Type B pancreatic cell (in vitro differentiated cells): ENCODE measurements at regions not wholly inside any gene's neighbourhood (a gene's known extent, or its start where the extent isn't known, plus 50 kb on each side); places are given as distances from the start of the nearest gene placed in this dataset.

ENCODE experiments used
- DNase-seq: peaks from one replicate; pipeline ENCODE4 v3.0.0; 2021; ENCODE audit warnings: mixed read lengths; ENCODE audit not compliant: unreplicated experiment; ENCODE audit errors: extremely low spot score
- H3K27ac Mint-ChIP-seq: 2 replicates; pipeline ENCODE4 v1.8.0; 2021; ENCODE audit warnings: mild to moderate bottlenecking, mixed read lengths
- H3K27me3 Mint-ChIP-seq: 2 replicates; pipeline ENCODE4 v1.8.0; 2021; ENCODE audit warnings: mixed read lengths
- H3K36me3 Mint-ChIP-seq: 2 replicates; pipeline ENCODE4 v1.8.0; 2021; ENCODE audit warnings: mixed read lengths
- H3K4me1 Mint-ChIP-seq: one replicate; pipeline ENCODE4 v1.8.0; 2021; ENCODE audit warnings: mixed read lengths; ENCODE audit not compliant: unreplicated experiment
- H3K4me3 Mint-ChIP-seq: 2 replicates; pipeline ENCODE4 v1.8.0; 2021; ENCODE audit warnings: mild to moderate bottlenecking, mixed read lengths
- H3K9me3 Mint-ChIP-seq: 2 replicates; pipeline ENCODE4 v1.8.0; 2021; ENCODE audit warnings: mixed read lengths
- CTCF ChIP-seq: fragments of 200-600 bp; sonication (generic); conservative IDR thresholded peaks from 2 replicates; pipeline ENCODE4 v1.5.0; 2021; ENCODE audit warnings: antibody characterized with exemption, mild to moderate bottlenecking

- no peak overlapping the region for H3K4me3 Mint-ChIP-seq
- no peak for TF ChIP-seq CTCF
- H3K27me3 Mint-ChIP-seq: no peaks in the 10 kb centered on the region
- H3K27ac Mint-ChIP-seq: no peak overlapping the region
- no peaks in the 10 kb centered on the region for H3K36me3 Mint-ChIP-seq
- H3K4me1 Mint-ChIP-seq: no peaks in the 10 kb centered on the region
- no peak for DNase-seq
- no peaks in the 10 kb centered on the region for H3K9me3 Mint-ChIP-seq
Observed at GRCh38 chrX:39921838-39922237, 175.9 kb downstream of the BCOR start.

- Mint-ChIP-seq H3K4me1 (no peaks in the 10 kb centered on the region), H3K9me3 (no peaks in the 10 kb centered on the region), H3K4me3 (no peak overlapping the region), H3K27me3 (no peaks in the 10 kb centered on the region), H3K36me3 (no peaks in the 10 kb centered on the region), H3K27ac (no peak overlapping the region)
- DNase-seq: no peak
- no peak for TF ChIP-seq CTCF
Observed at GRCh38 chrX:39922488-39922887, 175.3 kb downstream of the BCOR start.

DNA sequence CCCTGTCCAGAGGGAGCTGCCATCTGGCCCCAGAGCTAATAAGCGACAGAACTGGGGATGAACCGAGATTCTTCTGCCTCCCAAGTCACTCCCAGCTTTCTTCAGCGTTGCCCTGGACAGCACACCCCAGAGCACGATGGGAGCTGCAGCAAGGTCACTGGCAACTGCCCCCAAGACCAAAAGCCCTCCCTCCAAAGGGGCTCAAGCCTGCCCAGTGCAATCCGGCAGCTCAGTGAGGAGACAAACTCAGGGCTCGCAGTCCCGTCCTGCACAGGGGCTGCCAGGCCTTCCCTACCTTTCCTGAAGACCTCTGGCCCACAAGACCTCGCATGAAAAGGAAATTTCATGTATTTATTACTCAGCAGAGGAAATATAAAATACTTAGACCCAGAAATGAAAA lies 174.8 kb downstream of the BCOR start:
- no peak overlapping the region for H3K27ac Mint-ChIP-seq
- no peak overlapping the region for H3K4me3 Mint-ChIP-seq
- H3K9me3 Mint-ChIP-seq: no peaks in the 10 kb centered on the region
- H3K4me1 Mint-ChIP-seq: no peaks in the 10 kb centered on the region
- TF ChIP-seq CTCF: no peak
- H3K36me3 Mint-ChIP-seq: no peaks in the 10 kb centered on the region
- H3K27me3 Mint-ChIP-seq: no peaks in the 10 kb centered on the region
- no peak for DNase-seq

- Mint-ChIP-seq H3K36me3 (no peaks in the 10 kb centered on the region), H3K9me3 (no peaks in the 10 kb centered on the region), H3K4me1 (peaks cover 10% of the 10 kb centered on the region), H3K27me3 (no peaks in the 10 kb centered on the region), H3K4me3 (no peak overlapping the region), H3K27ac (no peak overlapping the region)
- no peak for DNase-seq
- no peak for TF ChIP-seq CTCF
Observed at GRCh38 chrX:39927380-39927779, 170.4 kb downstream of the BCOR start.

- peak overlapping the region; percentile 34 for H3K27ac Mint-ChIP-seq
Observed at GRCh38 chrX:39928704-39929378, 168.9 kb downstream of the BCOR start.

More at GRCh38 chrX:39928704-39929378, 168.9 kb downstream of the BCOR start:
- H3K36me3 Mint-ChIP-seq: no peaks in the 10 kb centered on the region
- no peaks in the 10 kb centered on the region for H3K9me3 Mint-ChIP-seq
- no peak overlapping the region for H3K4me3 Mint-ChIP-seq
- no peak for TF ChIP-seq CTCF
- no peaks in the 10 kb centered on the region for H3K27me3 Mint-ChIP-seq
- peaks cover 10% of the 10 kb centered on the region for H3K4me1 Mint-ChIP-seq
- no peak for DNase-seq
